Medulla oblongata (tissue), 1 donor: ENCODE measurements at regions not wholly inside any gene's neighbourhood (a gene's known extent, or its start where the extent isn't known, plus 50 kb on each side); places are given as distances from the start of the nearest gene placed in this dataset.

ENCODE experiments used
- DNase-seq: peaks from one replicate; pipeline ENCODE4 v3.0.0-alpha.2; 2015; ENCODE audit errors: extremely low spot score

- no peak for DNase-seq
Observed at GRCh38 chr3:5069627-5070026, 52.5 kb upstream of the ARL8B start.

GRCh38 chr3:5071061-5071460 is 51.0 kb upstream of the ARL8B start:
- DNase-seq = no peak

- no peak for DNase-seq
Observed at GRCh38 chr3:5072100-5072816, 49.8 kb upstream of the ARL8B start.
